Left lobe of liver (tissue), 2 donors: ENCODE measurements at regions not wholly inside any gene's neighbourhood (a gene's known extent, or its start where the extent isn't known, plus 50 kb on each side); places are given as distances from the start of the nearest gene placed in this dataset.

Experiments
- ATAC-seq: fragments of 200-7000 bp; cut with Tn5 transposase; one replicate; pipeline ENCODE4 v1.9.1; 2020; ENCODE audit warnings: mild to moderate bottlenecking, moderate library complexity
- DNase-seq: peaks from one replicate; pipeline ENCODE4 v3.0.0-alpha.2; 2020; ENCODE audit warnings: low spot score
- donor health status: DM: no; HTN: no; CAD: no; lungs with moderate emphysema.
- donor health status: DM: no; HTN: yes; CAD: no.

GRCh38 chr3:143206955-143207337 is 87.4 kb downstream of the CHST2 start:
- no peak for ATAC-seq
- DNase-seq: no peak

GRCh38 chr3:143207338-143207961 is 87.9 kb downstream of the CHST2 start:
- no peak for ATAC-seq

GRCh38 chr3:143208976-143209714 is 89.6 kb downstream of the CHST2 start:
- ATAC-seq: no peak
- no peak for DNase-seq

More at GRCh38 chr3:143207338-143207961, 87.9 kb downstream of the CHST2 start:
- no peak for DNase-seq

GRCh38 chr3:143209715-143210059 is 90.1 kb downstream of the CHST2 start:
- ATAC-seq (no peak), DNase-seq (no peak)

GRCh38 chr3:143210141-143210540 is 90.6 kb downstream of the CHST2 start:
- no peak for ATAC-seq
- no peak for DNase-seq

- no peak for ATAC-seq
- DNase-seq: no peak
Measured at GRCh38 chr3:143215059-143215458, 95.5 kb downstream of the CHST2 start.
